H1 (cell line): ENCODE measurements at regions not wholly inside any gene's neighbourhood (a gene's known extent, or its start where the extent isn't known, plus 50 kb on each side); places are given as distances from the start of the nearest gene placed in this dataset.

Experiments
- CBX8 ChIP-seq: fragments of 300-800, 300-1000 bp; sonication (generic); IDR thresholded peaks from 2 replicates; pipeline ENCODE4 v1.7.1; 2016; ENCODE audit warnings: low read depth, low read length, borderline replicate concordance
- CHD1 ChIP-seq: IDR thresholded peaks from 2 replicates; pipeline ENCODE4 v1.6.1; 2012; ENCODE audit warnings: low read depth, low read length, improper control_type of control experiment
- CTCF ChIP-seq, 3 experiments: IDR thresholded peaks; 1 replicate in 2 of 3; 2 replicates in 1 of 3; pipeline versions ENCODE4 v1.5.1 to v1.6.1; 2011; ENCODE audit warnings: low read length in 3 of 3, mild to moderate bottlenecking in 3 of 3, inconsistent platforms in 2 of 3, low read depth in 1 of 3, moderate library complexity in 1 of 3; ENCODE audit not compliant: insufficient read depth in 1 of 3; ENCODE audit errors: control extremely low read depth in 1 of 3
- EZH2 ChIP-seq: fragments of 200-600 bp; sonication (generic); IDR thresholded peaks from 2 replicates; pipeline ENCODE4 v1.7.1; 2012; ENCODE audit warnings: low read depth, mild to moderate bottlenecking, moderate library complexity, low read length, inconsistent platforms; ENCODE audit not compliant: severe bottlenecking
- MAX ChIP-seq: IDR thresholded peaks from 2 replicates; pipeline ENCODE4 v1.6.1; 2012; ENCODE audit warnings: inconsistent platforms

- TF ChIP-seq CHD1: no peak
- no peak for TF ChIP-seq CBX8
- TF ChIP-seq EZH2: no peak
- TF ChIP-seq CTCF (IDR thresholded peaks at IDR 0.05; ENCODE audit: control extremely low read depth in 1 of 3, insufficient read depth in 1 of 3, low read depth in 1 of 3, low read length in 3 of 3): no peak
- no peak for TF ChIP-seq MAX
Measured at GRCh38 chr3:73716418-73716817, 91.7 kb upstream of the PDZRN3 start.
